Central memory CD4-positive, alpha-beta T cell (primary cell): ENCODE measurements at regions not wholly inside any gene's neighbourhood (a gene's known extent, or its start where the extent isn't known, plus 50 kb on each side); places are given as distances from the start of the nearest gene placed in this dataset.
"Not testable (repeated sequence)": the region's sequence is repeated elsewhere in the genome, so short reads cannot be mapped to it uniquely, and the experiment has no call there.

Experiments used
- DNase-seq: peaks from one replicate; pipeline ENCODE4 v3.0.0; 2022

DNA sequence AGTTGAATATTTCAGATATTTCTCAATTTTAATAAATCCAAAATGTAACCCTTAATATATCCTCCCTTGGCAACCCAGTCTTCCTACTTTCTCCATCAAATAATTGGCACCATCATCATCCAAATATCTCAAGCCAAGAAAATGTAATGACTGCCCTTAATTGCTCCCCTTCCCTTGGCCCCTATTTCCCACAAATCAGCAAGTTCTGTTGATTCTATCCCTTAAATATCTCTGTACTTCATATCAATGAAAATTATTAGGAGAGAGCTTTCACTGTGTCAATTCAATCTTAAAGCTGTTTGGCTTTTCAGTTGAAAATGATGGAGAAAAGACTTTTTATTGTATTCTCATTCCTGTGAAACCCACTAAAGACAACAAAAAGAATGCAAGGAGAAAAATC lies 349.8 kb downstream of the HINT1 start:
- no peak for DNase-seq

DNA sequence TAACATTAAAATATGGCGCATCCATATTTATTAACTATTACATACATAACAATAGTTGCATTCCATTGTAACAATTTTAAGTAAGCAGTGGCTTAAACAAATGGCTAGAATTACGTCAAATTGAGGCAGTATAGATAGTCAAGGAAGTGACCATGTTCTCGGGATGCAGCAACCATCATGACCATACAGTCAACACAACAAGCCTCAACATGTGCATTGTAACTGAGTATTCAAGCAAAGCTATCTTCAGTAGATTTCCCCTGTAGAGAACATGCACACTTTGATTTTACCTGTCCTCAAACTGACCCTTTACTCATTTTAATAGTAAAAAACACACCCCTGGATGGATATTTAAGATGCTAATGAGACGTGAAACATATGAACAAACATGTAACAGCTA lies 356.4 kb downstream of the HINT1 start:
- no peak for DNase-seq

DNA sequence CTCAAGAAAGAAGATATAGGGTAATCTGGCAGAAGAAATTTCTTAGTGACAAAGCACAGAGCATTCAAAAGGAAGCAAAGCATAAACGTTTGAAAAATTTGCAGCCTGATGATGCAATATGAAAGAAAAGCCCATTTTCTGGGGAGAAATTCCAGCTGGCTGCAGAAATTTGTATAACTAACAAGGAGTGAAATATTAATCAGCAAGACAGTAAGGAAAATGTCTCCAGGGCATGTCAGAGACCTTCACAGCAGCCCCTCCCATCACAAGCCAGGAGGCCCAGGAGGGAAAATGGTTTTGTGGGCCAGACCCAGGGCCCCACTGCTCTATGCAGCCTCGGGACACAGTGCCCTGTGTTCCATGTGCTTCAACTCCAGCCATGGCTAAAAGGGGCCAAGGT lies 359.4 kb downstream of the HINT1 start:
- DNase-seq, result no peak

DNA sequence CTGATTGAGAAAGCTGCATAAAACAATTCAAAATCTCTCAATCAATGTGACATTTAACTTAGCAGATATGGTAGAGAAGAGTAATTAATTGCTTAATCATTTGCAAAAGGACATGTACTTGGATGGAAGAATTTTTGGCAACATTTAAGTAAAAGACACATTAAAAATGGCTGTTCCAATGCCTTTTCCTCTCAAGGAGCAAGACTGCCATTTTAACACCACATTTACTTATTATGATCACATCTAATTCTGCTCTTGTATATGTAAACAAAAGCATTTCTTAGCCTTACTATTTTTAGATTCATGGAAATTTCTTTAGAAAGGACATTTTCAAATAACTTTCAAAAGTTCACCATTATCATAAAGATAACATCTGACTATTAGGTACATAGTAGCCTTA lies 360.0 kb downstream of the HINT1 start:
- DNase-seq, result no peak

DNA sequence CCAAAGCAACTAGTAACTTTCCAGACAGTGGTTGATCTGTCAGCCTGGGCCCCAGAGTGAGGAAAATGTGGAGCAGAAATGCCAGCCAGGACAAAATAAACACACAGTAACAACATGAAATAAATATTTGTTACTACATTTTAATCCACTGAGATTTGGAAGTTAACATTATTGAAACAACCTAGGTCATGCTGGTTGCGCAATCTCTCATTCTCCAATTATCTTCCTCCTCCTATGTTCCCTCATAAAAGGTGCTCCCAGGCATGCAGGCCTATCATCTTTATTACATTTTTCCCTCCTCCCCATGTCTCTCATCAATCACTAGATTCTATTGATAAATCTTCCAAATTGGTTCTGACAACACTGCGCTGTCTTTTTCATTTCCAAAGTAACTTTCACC lies 363.1 kb downstream of the HINT1 start:
- no peak for DNase-seq

DNA sequence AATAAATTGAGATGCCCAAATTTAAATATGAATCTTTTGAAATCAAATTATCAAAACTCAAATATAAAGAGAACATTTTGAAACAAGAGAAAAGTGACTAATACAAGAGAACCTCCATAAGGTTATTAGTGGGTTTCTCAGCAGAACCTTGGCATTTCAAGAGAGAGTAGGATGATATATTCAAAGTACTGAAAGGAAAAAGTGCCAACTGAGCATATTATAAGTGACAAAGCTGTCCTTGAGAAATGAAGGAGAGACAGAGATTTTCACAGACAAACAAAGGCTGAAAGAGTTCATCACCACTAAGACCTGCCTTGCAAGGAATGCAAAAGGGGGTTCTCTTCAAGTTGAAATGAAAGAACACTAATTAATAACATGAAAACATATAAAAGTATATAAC lies 366.0 kb downstream of the HINT1 start:
- no peak for DNase-seq

DNA sequence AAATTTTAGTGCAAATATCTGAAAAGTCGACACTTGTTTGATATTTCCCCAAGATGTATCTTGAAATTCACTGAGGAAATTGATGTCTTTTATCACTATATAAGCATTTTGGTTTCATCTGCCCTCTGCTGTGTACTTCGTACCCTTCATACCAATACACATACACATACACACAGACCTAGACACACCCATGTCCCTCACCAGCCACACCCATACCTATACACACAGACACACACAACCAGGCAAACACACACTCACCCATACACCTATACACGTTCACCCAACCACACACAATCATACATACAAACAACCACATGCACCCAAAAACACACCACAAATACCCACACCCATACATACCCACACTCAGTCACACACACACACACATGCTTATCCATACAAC lies 367.8 kb downstream of the HINT1 start:
- DNase-seq, result no peak

DNA sequence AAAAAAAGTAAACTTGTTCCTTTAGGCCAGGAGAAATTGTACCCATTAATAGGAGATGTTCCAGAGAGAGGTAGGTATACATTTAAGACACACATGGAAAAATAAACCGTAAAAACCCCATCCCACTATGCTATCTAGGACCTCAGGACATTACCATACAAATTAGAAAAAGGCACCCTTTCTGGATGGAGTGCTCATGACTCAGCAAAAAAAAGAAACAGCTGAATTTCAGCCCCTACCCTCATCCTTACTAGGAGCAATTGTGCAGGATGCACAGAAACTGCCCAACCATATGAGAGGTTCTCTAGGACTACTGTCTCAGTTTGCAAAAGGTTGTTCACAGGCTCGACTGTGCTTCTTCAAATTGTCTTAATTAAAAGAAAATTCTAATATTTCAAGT lies 368.2 kb downstream of the HINT1 start:
- no peak for DNase-seq

DNA sequence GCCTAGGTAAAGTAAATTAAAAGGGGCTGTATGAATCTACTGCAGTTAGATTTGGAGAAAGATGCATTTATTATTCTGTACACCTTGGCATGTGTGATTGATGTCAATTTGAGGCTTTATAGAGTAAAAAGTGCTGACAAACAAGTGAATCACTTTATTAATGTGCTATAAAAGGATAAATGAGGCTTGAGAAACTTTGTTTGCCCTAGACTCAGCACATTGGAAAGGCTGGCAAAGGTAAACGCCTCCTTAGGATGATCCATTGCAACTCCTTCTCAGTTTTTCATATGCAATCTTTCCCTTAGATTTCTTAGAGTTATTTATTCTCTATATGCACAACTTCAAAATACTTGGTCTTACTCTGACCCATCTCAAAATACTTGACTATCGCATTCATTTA lies 369.0 kb downstream of the HINT1 start:
- no peak for DNase-seq

DNA sequence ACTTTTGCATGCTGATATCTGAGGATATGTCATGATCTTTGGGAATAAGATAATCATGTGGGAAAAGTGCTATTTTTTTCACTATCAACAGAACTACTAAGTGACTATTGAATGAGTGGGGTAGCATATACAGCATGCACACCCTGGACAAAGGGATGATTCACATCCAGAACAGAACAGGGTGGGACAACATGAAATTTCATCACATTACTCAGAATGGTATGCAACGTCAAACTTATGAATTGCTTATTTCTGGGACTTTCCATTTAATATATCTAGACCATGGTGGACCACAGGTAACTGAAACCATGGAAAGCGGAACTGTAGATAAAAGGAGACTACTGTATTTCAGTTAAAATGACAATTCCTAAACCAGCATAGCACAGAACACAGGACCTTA lies 370.0 kb downstream of the HINT1 start:
- DNase-seq, result no peak

DNA sequence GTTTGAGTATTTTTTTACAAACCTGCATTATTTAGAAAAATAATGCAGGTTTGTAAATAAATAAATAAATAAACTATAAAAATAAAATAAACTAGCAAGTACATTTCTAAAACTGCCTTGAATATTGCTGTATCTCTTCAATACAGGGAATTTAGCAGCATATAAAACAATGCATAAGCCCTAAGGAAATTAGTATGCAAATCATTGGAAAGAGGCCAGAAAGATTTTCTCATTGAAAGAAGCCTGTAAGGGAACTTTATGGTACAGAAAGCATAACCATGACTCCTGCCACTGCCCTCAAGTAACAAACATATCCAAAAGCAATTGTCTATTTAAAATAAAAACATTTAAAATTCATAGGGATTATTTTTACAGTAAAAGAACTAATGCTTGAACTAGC lies 387.3 kb downstream of the HINT1 start:
- no peak for DNase-seq

DNA sequence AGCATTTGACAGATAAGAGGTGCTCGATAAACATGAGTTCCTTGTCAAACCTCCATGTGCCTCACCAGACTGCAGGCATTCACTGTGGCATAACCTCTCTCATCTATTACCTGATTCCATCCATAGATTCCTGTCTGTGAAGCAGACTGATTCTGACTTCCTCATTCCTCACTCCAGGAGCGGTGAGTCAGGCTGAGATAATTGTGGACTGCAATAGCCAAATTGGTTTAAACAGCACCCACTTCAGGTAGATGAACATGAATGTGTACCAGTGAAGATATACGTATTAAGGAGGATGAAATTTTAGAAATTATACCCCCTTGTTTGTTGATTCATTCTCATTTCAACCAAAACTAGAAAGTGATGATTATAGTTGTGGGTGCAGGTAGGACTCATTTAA lies 391.2 kb downstream of the HINT1 start:
- no peak for DNase-seq

DNA sequence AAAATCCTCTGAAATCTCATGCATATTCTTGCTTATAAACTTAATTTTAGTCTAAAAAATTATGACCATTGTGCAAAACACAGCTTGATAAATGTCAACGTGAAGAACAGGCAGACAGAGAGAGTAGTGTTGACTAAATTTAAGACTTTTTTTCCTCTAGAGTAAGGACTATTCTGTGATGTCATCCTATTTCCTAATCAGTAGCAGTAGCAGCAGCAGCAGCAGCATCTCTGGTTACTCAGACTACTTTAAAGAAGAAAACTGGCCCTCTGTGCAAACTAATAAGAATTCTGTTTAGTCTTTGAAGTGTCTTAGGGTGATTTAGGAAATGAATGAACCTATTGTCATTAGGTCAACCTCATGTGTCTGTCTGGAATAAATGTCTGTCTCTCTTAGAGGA lies 403.0 kb downstream of the HINT1 start:
- no peak for DNase-seq

DNA sequence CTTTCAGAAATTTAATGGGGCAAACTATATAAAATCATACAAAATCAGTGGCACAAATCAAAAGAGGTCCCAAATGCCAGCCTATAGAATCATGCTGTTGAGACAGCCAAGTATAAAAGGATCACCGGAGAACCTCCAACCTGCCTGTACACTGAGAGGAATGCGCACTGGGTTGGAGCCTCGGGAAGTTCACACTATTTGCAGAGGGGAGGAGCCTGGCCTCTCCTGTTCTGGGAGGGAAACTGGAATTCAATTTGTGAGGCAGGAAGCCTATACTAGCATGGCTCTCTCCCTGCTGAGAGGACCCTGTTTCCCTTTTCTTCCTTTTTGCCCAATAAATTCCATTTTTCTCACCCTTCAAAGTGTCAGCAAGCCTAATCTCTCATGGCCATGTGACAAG lies 406.0 kb downstream of the HINT1 start:
- no peak for DNase-seq

DNA sequence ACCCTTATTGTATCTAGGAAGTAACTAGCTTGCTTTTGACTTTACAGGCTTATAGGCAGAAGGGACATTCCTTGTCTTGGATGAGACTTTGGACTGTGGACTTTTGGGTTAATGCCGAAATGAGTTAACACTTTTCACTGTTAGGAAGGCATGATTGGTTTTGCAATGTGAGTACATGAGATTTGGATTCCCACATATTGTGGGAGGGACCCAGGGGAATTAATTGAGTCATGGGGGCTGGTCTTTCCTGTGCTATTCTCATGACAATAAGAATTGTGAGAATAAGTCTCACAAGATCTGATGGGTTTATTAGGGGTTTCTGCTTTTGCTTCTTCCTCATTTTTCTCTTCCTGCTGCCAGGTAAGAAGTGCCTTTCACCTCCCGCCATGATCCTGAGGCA lies 417.5 kb downstream of the HINT1 start:
- no peak for DNase-seq

DNA sequence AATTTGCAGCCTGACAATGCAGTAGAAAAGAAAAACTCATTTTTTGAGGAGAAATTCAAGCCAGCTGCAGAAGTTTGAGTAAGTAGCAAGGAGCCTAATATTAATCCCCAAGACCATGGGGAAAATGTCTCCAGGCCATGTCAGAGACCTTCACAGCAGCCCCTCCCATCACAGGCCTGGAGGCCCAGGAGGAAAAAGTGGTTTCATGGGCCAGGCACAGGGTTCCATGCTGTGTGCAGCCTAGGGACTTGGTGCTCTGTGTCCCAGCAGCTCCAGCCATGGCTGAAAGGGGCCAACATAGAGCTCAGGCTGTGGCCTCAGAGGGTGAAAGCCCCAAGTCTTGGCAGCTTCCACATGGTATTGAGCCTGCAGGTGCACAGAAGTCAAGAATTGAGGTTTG lies 418.4 kb downstream of the HINT1 start:
- DNase-seq, result not testable (repeated sequence)

DNA sequence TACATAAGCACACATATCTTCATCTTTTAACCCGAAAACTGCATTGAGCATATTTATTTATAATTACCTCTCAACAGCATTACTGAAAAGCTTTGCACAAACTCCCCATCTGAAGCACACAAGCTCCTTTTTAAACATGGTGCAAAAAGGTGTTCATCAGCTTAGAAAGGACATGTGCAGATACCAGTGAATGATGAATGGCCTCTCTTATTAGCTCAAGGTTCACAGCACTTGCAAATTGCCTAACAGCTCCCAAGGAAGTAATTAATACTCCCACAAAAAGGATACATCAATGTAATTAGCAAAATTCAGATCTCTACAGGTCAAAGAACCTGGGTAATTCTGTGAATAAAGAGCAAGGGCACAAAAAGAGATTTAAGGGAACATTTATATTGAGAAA lies 422.0 kb downstream of the HINT1 start:
- DNase-seq, result no peak

DNA sequence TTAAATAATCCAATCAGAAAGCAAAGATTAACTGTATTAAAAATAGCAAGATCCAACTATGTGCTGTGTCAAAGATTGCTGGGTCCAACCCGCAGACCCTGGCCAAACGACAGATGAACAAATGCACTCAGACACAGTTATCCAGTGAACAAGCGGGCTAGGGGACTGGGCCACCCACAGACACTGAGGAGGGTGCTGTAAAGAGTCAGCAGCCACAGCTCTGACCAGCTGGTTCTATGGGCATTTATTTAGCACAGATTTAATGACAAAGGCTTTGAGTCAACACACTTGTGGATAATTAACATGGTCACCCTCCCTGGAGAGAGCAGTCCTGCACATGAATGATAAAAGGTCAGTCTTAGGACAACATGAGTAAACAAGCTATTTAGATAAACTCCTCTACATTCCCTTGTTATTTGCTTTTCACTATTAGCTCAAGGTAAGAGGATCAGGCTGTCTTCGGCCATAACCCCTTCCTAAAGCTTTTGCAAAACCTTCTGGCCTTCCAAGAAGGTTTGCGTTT lies 424.9 kb downstream of the HINT1 start:
- DNase-seq, result no peak

DNA sequence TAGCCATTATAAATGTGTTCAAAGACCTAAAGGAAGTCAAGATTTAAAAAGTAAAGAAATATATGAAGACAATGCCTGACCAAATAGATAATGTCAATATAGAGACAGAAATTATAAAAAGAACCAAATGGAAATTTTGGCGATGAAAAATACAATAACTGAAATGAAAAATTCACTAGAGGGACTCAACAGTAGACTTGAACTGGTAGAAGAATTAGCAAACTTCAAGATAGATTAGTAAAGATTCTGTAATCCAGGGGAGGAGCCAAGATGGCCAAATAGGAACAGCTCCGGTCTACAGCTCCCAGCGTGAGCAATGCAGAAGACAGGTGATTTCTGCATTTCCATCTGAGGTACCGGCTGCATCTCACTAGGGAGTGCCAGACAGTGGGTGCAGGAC lies 433.2 kb downstream of the HINT1 start:
- no peak for DNase-seq

DNA sequence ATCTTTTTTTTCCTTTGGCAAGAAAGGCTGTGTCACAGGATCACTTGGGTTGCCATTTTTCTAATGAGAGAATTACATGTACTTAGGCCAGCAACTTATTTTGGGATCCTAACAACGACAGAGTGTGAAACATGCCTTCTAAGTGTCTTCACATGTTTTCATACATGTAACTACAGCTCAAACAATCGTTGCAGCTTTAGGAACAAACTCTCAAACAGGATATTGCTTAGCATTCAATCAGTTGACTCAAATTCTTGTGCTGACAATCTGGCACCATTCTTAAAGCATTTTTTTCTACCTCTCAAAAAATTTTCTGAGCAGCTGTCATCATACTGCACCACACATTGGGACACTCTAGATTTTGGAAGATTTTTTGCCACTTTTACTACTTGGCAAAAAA lies 435.5 kb downstream of the HINT1 start:
- no peak for DNase-seq

DNA sequence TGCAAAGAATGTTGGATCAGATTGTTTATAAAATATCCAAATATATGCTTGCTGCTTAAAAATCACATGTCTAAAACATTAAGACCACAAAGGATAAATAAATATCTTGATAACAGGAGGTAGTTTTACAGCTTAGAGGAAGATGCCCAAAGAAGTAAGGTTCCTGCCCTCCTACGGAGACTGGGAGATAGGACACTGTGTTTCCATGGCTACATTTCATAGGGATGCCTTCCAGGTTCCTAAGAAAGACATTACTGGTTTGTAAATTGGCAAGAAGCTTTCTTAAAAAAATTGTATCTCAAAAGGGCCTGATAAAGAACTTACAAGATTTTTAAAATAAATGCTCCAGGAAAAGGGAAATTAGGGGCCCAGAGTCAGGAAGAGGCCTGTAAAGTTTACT lies 437.2 kb downstream of the HINT1 start:
- no peak for DNase-seq

DNA sequence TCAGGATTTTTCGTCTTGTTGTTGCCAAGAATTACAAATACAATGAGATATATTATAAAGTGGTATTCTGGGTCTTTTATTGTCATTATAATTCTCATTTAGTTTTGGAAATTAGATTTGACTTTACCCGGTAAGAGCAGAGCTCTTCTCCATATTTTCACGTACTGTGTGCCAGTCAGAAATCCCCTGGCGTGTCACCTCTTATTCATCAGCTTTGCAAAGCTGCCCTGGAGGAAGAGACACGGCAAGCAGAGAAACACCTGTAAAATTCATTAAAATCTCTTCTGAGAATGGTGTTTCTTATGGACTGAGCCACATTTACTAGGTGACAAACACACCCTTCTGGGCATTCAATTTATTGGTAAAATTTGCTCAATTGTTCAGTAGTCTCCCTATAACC lies 440.4 kb downstream of the HINT1 start:
- DNase-seq, result no peak

DNA sequence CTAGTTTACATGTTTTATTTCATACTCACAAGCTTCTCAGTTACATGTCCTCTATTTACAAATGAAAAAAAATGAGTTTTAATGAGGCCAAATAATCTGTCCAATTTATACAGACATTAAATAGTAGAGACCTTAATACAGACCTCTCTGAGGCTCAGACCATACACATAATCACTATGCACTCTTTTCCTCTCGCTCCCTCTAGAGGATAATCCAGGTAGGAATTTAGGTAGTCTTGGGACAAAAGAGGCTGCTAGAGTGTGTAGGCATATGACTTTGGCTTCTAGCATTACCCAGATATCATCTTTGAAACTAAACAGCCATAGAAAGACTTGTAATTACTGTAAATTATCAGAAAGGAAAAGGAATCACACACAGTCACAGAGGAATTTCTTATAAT lies 444.7 kb downstream of the HINT1 start:
- no peak for DNase-seq

DNA sequence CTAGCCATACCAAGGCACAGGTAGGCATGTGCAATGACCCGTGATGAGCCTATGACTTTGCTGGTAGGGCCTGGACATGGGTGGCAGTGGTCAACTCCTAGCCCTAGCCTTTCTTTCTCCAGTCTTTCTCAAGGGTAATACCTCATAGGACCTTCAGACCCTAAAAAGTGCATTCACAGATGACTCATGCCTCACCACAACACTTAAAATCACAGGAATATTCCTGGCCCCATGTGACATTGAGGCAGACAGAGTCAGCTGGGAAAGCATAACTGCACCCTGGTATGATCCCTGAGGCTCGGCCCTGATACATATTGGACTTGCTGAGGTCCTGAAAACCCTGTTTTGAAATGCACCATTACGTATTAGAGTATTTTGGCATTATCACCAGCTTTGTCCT lies 449.5 kb downstream of the HINT1 start:
- DNase-seq, result no peak

DNA sequence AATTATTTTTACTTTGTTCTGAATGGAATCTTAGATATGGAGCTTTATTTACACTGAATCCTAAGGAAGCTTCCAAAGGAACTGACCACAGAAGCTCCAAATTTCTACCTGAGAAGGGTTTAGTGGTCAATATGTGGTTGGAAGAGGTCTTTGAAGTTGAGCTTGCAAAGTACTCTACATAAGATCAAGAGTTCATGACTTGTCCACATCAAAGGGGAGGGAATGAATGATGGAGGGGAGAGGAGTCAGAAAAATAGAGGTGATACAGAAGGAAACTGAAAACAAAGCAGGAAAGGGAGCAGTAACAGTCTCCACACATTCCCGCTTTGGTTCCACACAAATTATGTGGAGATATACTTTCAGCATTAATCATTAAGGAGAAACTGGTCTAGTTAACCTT lies 450.9 kb downstream of the HINT1 start:
- no peak for DNase-seq

DNA sequence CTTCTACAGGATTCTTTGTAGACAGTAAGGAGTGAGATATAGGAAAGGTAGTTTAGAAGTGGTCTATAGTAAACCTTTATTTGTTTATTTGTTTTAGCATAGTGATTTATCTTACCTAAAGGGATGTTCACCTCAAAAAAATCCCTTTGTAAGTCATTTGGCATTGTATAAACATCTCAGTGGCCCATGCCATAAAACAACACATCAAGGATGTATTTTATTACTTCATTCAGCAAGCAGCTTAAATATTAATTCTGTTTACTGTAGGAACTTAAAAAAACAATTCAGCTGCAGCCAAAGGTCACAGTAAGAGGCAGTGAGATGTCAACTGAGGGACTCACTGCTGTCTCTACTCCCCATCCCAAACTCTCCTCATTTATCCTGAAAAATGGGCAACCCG lies 452.7 kb downstream of the HINT1 start:
- no peak for DNase-seq
